CD4-positive, alpha-beta T cell treated with Interleukin-1 beta for 1 hour (primary cell): ENCODE measurements at regions not wholly inside any gene's neighbourhood (a gene's known extent, or its start where the extent isn't known, plus 50 kb on each side); places are given as distances from the start of the nearest gene placed in this dataset.
"Not testable (repeated sequence)": the region's sequence is repeated elsewhere in the genome, so short reads cannot be mapped to it uniquely, and the experiment has no call there.

Experiments
- DNase-seq, 2 donors: peaks; one replicate each; pipeline ENCODE4 v3.0.0-alpha.2; 2020 to 2022

- DNase-seq: not testable (repeated sequence)
Measured at GRCh38 chr9:67112148-67112547, 119.8 kb upstream of the SPATA31A3 start.

- DNase-seq: not testable (repeated sequence)
Measured at GRCh38 chr9:67111733-67112132, 119.4 kb upstream of the SPATA31A3 start.

- not testable (repeated sequence) for DNase-seq
Measured at GRCh38 chr9:67109859-67110258, 117.5 kb upstream of the SPATA31A3 start.

- DNase-seq: not testable (repeated sequence)
Measured at GRCh38 chr9:67106659-67107058, 114.3 kb upstream of the SPATA31A3 start.

GRCh38 chr9:67102506-67103276 is 110.3 kb upstream of the SPATA31A3 start:
- DNase-seq: not testable (repeated sequence)

- DNase-seq: not testable (repeated sequence)
Measured at GRCh38 chr9:67091104-67091503, 98.8 kb upstream of the SPATA31A3 start.

GRCh38 chr9:67086862-67087261 is 94.5 kb upstream of the SPATA31A3 start:
- DNase-seq: not testable (repeated sequence)

GRCh38 chr9:67066140-67066539 is 73.8 kb upstream of the SPATA31A3 start:
- not testable (repeated sequence) for DNase-seq

GRCh38 chr9:67058898-67059715 is 66.8 kb upstream of the SPATA31A3 start:
- DNase-seq: not testable (repeated sequence)
